Ectodermal cell (in vitro differentiated cells): ENCODE measurements at regions not wholly inside any gene's neighbourhood (a gene's known extent, or its start where the extent isn't known, plus 50 kb on each side); places are given as distances from the start of the nearest gene placed in this dataset.

Experiments used
- H3K27ac ChIP-seq: 2 replicates; pipeline ENCODE4 v1.7.0; 2013; ENCODE audit warnings: mild to moderate bottlenecking, low read depth, low read length; ENCODE audit not compliant: insufficient read depth, poor library complexity, severe bottlenecking
- H3K27me3 ChIP-seq: 2 replicates; pipeline ENCODE4 v1.7.0; 2013; ENCODE audit warnings: mild to moderate bottlenecking, low read length; ENCODE audit not compliant: insufficient read depth, control insufficient read depth, poor library complexity, severe bottlenecking
- H3K36me3 ChIP-seq: one replicate; pipeline ENCODE4 v1.7.0; 2013; ENCODE audit warnings: low read length; ENCODE audit not compliant: control insufficient read depth, insufficient read depth
- H3K4me1 ChIP-seq: one replicate; pipeline ENCODE4 v1.7.0; 2013; ENCODE audit warnings: low read length; ENCODE audit not compliant: control insufficient read depth, insufficient read depth
- H3K4me3 ChIP-seq: 2 replicates; pipeline ENCODE4 v1.7.0; 2013; ENCODE audit warnings: low read depth, low read length, control low read depth; ENCODE audit not compliant: insufficient read depth
- H3K9me3 ChIP-seq: 2 replicates; pipeline ENCODE4 v1.7.0; 2013; ENCODE audit warnings: mild to moderate bottlenecking, low read length, moderate library complexity; ENCODE audit not compliant: control insufficient read depth
- WGBS, 2 experiments: methylation state at CpG; one replicate each; pipeline ENCODE4 v1.1.7; 2013; ENCODE audit warnings: missing lambda C conversion rate in 2 of 2; 5-methylcytosine and 5-hydroxymethylcytosine counted together

DNA sequence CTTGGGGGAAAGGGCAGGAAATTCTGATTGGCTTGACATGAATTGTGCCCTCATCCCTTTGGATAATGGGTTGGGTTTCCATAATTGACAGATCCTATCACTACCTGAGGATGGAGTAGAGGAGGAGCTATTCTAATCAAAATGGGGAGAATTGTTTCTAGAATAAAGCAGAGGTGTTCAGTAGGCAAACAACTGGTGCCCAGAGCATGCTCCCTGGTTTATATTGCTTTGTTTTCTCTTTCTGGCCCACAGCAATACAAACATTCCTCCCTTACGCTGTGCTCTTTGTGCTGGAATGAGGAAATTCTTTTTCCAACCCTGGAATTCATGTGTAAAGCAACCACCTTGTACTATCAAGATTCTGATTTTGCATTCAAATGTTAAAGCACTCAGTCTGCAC lies 147.4 kb downstream of the RASSF9 start:
- no peaks in the 10 kb centered on the region for H3K27me3 ChIP-seq
- H3K36me3 ChIP-seq: no peaks in the 10 kb centered on the region
- H3K9me3 ChIP-seq: no peaks in the 10 kb centered on the region
- no peak overlapping the region for H3K27ac ChIP-seq
- H3K4me3 ChIP-seq: no peak overlapping the region
- 79 to 88% methylated on average over 1 of the region's 1 CpG for WGBS, 2 experiments
- no peaks in the 10 kb centered on the region for H3K4me1 ChIP-seq

DNA sequence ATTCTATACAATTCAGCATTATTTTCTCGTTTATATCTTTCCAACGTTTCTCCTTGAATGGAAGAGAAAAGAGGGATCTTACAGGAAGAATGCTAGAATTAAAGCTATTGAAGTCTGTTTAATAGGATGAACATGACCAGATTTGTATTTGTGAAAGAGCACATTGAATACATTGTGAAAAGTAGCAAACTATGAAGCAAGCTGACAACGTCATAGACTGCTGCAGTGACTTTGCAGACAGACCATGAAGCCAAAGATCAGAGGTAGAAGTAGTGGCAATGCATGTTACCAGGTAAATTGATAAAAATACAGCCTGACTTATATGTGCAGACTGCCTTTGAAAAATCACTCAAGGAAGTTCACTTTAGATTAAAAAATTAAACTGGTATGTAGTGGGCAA lies 146.1 kb downstream of the RASSF9 start:
- no peaks in the 10 kb centered on the region for H3K4me1 ChIP-seq
- no peaks in the 10 kb centered on the region for H3K27me3 ChIP-seq
- no peaks in the 10 kb centered on the region for H3K9me3 ChIP-seq
- no peaks in the 10 kb centered on the region for H3K36me3 ChIP-seq
- H3K4me3 ChIP-seq: no peak overlapping the region
- H3K27ac ChIP-seq: no peak overlapping the region
- WGBS, 2 experiments: 90 to 97% methylated on average over 3 of the region's 3 CpGs

DNA sequence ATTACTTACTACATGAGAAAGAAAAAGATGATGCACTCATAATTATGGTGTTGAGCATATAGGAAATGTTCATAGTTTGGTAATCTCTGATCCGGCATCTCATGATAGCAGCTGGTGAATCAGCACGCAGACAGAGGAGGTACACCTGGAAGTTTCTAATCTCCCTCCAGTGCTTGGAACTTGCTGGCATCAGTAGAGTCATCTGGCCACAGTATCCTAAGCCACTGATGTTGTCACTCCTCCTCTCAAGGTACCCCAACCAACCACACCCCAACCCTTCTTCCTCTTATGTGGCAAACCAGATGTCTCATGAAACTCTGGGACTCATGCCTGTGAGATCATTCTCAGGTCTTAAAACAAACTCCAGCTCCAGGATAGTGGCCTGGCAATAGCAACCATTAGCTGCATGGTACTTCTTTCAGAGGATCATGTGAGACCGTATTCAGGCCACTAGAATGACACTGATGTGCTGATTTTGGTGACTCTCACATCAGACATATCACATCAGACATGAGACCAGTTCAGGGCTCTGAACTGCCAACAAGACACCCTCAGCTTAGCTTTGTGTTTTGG lies 143.0 kb downstream of the RASSF9 start:
- Histone ChIP-seq H3K9me3 (no peaks in the 10 kb centered on the region), H3K36me3 (no peaks in the 10 kb centered on the region), H3K27ac (no peak overlapping the region), H3K4me3 (no peak overlapping the region), H3K4me1 (no peaks in the 10 kb centered on the region), H3K27me3 (no peaks in the 10 kb centered on the region)
- 92 to 97% methylated on average over 3 of the region's 3 CpGs for WGBS, 2 experiments

DNA sequence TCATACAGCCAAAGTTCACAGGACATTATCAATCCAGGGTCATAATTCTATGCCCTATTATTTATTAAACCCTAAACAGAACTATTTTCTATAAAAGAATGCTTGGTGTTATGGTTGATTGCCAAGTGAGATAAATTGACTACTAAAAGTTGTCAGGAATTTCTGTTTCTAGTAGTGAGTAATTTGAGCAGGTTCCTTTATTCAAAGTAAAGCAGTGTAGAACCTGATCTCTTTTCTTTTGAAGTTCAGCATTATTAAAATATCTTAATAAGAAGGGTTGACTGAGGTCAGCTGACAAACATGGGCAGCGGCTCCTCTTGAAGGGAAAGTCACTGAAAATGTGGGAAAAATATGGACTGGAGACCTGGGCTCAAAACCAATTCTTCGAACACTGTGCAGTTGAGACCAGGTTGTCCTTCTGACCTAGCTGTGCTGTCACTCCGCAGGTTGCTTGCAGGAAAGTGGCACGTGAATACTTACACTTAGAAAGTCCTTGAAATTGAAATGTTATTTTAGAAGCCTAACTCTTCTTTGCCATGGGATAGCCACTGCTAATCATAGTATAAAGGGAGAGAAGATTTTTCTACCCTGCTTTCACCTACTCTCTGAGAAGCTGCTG lies 141.0 kb downstream of the RASSF9 start:
- WGBS, 2 experiments: 67 to 71% methylated on average over 4 of the region's 4 CpGs
- Histone ChIP-seq H3K4me1 (no peaks in the 10 kb centered on the region), H3K4me3 (no peak overlapping the region), H3K36me3 (no peaks in the 10 kb centered on the region), H3K27ac (no peak overlapping the region), H3K27me3 (no peaks in the 10 kb centered on the region), H3K9me3 (no peaks in the 10 kb centered on the region)

DNA sequence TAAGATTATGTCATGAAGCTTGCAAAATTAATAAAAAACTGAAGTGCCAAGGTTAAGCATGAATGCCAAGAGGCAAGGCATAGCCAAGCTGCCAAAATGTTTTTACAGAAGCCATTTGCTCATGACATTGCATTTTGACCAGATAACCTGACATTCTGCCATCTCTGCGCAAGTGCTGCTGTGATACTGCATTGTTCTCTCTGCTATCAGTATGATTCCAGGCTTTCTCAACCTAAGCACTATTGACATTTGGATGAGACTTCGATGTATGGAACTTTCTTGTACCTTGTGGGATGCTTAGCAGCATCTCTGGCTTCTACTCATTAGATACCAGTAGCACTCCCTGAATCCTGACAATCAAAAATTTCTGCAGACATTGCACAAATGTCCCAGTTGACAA lies 139.2 kb downstream of the RASSF9 start:
- Histone ChIP-seq H3K4me3 (no peak overlapping the region), H3K9me3 (no peaks in the 10 kb centered on the region), H3K4me1 (no peaks in the 10 kb centered on the region), H3K36me3 (no peaks in the 10 kb centered on the region), H3K27me3 (no peaks in the 10 kb centered on the region), H3K27ac (no peak overlapping the region)
- WGBS, 2 experiments: 94 to 100% methylated on average over 2 of the region's 2 CpGs

DNA sequence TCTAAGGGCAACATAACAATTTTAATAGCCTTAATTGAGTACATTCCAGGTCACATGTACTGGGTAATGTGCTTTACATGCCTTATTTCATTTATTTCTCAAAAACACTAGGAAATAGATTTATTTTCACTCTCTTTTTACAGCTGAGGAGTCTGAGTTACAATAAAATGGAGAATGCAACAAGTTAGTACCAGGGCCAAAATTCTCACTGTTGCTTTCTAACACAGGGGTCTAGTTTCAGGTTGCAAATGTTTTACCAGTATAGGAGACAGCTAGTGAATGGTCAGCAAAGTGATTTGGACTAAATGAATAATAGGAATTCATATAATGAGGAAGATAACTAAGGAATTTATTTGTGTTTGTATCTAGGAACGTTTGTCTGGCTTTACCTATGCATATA lies 137.3 kb downstream of the RASSF9 start:
- Histone ChIP-seq H3K4me3 (no peak overlapping the region), H3K4me1 (no peaks in the 10 kb centered on the region), H3K27me3 (no peaks in the 10 kb centered on the region), H3K9me3 (no peaks in the 10 kb centered on the region), H3K27ac (no peak overlapping the region), H3K36me3 (no peaks in the 10 kb centered on the region)
- WGBS, 2 experiments: 83% methylated on average over 1 of the region's 1 CpG; no CpG with 5 or more reads in 1 of the 2 experiments

DNA sequence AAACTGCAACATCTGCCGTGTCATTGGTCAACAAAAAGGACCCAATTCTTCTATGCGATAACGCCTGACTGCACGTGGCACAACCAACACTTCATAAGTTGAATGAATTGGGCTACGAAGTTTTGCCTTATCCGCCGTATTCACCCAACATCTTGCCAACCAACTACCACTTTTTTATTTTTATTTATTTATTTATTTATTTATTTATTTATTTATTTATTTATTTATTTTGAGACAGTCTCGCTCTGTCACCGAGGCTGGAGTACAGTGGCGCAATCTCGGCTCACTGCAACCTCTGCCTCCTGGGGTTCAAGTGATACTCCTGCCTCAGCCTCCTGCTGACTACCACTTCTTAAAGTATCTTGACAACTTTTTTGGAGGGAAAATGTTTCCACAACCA lies 127.4 kb downstream of the RASSF9 start:
- Histone ChIP-seq H3K36me3 (no peaks in the 10 kb centered on the region), H3K27me3 (no peaks in the 10 kb centered on the region), H3K4me1 (no peaks in the 10 kb centered on the region), H3K27ac (no peak overlapping the region), H3K4me3 (no peak overlapping the region), H3K9me3 (no peaks in the 10 kb centered on the region)
- WGBS, 2 experiments: 85 to 92% methylated on average over 9 of the region's 11 CpGs

DNA sequence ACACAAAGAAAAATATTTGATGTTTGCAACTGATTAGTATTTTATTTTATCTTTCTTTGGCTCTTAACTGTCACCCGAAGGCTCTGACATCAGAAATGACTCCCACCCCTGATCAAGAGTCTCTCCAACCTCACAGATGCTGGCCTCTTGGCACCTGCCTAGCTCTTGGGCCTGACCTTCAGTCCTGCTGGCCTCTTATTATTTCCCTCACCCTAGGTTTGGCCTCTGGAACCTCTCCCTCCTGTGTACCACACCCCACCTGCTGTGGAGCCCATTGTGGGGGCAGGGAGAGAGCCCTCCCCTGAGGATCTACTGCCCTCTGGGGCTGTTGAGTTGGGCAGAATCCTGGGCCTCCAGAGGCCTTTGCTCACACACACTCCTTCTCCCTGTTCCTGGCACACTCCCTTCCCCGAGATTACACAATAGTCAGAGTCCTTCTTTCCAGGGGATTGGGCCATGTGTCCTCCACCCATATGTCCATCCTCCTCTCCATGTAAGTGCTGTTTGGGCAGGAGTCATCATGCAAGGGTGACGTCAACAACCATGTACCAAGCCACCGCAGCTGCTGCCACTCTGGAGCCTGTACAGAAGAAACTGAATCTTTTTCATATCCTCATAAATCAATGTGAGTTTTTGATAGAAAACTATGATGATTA lies 124.3 kb downstream of the RASSF9 start:
- no peaks in the 10 kb centered on the region for H3K9me3 ChIP-seq
- H3K36me3 ChIP-seq: no peaks in the 10 kb centered on the region
- no peaks in the 10 kb centered on the region for H3K4me1 ChIP-seq
- no peaks in the 10 kb centered on the region for H3K27me3 ChIP-seq
- H3K27ac ChIP-seq: no peak overlapping the region
- no peak overlapping the region for H3K4me3 ChIP-seq
- WGBS, 2 experiments: 89 to 92% methylated on average over 3 to 4 of the region's 4 CpGs

DNA sequence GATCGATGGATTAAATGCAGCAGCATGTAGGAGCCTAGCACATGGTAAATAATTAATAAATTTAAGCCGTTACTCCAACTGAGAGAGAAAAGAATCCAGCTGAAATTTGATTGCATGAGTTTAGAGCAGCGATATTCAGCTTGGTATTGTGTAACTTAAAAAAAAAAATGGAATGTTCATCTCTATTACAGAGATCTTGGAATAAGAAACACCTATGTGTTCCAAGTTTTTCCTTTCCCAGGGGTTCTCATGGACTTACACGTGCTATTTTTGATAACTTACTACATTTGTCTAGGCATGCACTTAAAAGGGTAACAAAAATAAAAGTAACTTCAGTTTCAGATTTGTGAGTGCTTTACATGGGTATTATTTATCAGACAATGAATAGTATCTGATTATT lies 122.8 kb downstream of the RASSF9 start:
- Histone ChIP-seq H3K27ac (no peak overlapping the region), H3K36me3 (no peaks in the 10 kb centered on the region), H3K4me1 (no peaks in the 10 kb centered on the region), H3K27me3 (no peaks in the 10 kb centered on the region), H3K9me3 (no peaks in the 10 kb centered on the region), H3K4me3 (no peak overlapping the region)
- WGBS, 2 experiments: 90 to 97% methylated on average over 3 to 4 of the region's 4 CpGs

DNA sequence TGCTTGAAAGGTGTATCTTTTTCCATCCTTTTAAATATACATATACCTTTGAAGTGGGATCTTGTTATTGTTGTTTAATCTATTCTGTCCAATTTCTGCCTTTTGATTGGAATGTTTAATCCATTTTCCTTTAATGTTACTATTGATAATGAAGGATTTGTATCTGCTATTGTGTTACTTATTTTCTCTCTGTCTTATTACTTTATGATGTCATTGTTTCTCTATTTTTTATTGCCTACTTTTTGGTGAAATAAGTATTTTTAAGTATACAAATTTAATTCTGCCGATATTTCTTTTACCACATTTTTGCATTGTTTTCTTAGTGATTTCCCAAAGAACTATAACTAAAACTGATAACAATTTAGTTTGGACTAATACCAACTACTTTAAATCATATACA lies 121.8 kb downstream of the RASSF9 start:
- H3K36me3 ChIP-seq: no peaks in the 10 kb centered on the region

More for the DNA sequence above, 121.8 kb downstream of the RASSF9 start:
- 83 to 100% methylated on average over 1 of the region's 1 CpG for WGBS, 2 experiments
- Histone ChIP-seq H3K4me1 (no peaks in the 10 kb centered on the region), H3K27me3 (no peaks in the 10 kb centered on the region), H3K4me3 (no peak overlapping the region), H3K9me3 (no peaks in the 10 kb centered on the region), H3K27ac (no peak overlapping the region)
